LNCaP clone FGC (cell line): ENCODE measurements at regions not wholly inside any gene's neighbourhood (a gene's known extent, or its start where the extent isn't known, plus 50 kb on each side); places are given as distances from the start of the nearest gene placed in this dataset.

Experiments
- DNase-seq: peaks from one replicate; pipeline ENCODE4 v3.0.0-alpha.2; 2011; ENCODE audit warnings: low read depth
- H3K4me3 ChIP-seq: 2 replicates; pipeline ENCODE4 v1.5.1; 2011; ENCODE audit warnings: mild to moderate bottlenecking, low read depth, low read length, control low read depth
- TF ChIP-seq, protein P1 (sequence below): IDR thresholded peaks from 2 replicates; pipeline ENCODE4 v1.5.1; 2012; ENCODE audit warnings: mild to moderate bottlenecking; ENCODE audit not compliant: control insufficient read depth, insufficient read depth; ENCODE audit errors: extremely low read depth

DNA sequence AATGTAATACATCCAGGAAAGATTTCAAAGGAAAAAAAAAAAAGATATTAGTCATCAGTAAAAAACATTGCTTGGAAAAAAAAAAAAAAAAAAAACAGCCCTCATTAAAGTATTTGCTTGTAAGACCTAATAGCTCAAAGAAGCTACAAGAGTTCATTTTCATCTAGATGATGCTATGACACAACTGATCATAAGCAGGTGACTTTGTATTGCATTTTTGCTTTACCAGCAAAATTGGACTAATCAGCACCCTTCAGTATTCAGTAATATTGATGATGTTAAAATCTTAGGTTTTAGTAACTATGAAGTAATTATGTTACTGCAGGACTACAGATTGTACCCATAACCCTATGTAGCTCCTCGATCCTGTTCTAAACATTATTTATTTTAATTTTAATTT is 214.7 kb upstream of the CADM2 start:
- DNase-seq, result no peak
- no peak overlapping the region for H3K4me3 ChIP-seq
- TF ChIP-seq, protein P1, sequence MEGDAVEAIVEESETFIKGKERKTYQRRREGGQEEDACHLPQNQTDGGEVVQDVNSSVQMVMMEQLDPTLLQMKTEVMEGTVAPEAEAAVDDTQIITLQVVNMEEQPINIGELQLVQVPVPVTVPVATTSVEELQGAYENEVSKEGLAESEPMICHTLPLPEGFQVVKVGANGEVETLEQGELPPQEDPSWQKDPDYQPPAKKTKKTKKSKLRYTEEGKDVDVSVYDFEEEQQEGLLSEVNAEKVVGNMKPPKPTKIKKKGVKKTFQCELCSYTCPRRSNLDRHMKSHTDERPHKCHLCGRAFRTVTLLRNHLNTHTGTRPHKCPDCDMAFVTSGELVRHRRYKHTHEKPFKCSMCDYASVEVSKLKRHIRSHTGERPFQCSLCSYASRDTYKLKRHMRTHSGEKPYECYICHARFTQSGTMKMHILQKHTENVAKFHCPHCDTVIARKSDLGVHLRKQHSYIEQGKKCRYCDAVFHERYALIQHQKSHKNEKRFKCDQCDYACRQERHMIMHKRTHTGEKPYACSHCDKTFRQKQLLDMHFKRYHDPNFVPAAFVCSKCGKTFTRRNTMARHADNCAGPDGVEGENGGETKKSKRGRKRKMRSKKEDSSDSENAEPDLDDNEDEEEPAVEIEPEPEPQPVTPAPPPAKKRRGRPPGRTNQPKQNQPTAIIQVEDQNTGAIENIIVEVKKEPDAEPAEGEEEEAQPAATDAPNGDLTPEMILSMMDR, result no peak

DNA sequence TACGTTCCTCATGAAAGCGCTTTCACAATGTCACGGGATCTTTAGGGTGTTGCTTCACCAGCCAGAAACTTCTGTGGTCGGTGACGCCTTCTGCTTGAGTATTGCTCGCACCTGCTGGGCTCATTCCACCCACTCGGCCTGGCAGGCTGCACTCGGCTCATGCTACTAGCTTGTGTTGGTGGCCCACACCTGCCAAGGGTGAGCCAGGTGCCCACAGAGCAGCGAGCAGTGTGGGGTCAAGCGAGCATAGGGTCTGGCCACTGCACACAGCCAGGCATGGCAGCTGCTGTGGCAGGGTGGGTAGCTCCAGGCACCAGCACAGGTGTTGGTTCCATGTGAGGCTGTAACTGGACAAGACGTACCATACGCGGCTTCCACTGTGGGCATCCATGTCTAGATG is 202.9 kb upstream of the CADM2 start:
- DNase-seq, result no peak
- TF ChIP-seq, protein P1, result no peak
- no peak overlapping the region for H3K4me3 ChIP-seq

DNA sequence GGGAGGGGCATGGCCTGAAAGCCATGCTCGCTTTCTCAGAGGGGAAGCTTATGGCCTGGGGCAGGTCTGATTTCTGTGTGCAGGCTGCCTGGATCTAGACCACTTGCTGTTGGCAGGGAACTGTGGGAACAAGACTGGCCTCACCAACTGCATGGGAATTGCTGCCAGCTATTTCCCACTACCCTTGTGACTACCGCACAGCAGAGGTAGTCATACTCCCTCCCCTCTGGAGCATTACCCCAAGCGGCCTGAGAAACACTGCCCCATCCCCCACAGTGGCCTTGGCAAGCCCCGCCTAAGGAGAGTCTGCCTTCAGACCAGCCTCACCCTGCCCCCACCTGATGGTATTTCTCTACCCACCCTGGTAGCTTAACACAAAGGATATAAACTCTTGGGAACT is 199.4 kb upstream of the CADM2 start:
- TF ChIP-seq, protein P1, result no peak
- H3K4me3 ChIP-seq, result no peak overlapping the region
- DNase-seq, result no peak

DNA sequence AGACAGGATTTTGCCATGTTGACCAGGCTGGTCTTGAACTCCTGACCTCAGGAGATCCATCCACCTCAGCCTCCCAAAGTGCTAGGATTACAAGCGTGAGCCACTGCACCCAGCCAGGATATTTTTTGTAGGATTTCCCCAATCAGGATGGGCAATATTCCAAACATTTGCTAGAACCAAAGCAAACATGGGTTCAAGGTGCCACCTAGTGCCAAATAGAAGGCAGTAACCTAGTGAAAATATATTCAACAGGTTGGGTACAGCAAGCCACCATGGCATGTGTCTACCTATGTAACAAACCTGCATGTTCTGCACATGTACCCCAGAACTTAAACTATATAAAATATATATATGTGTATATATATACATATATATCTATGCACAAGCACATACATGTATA is 185.9 kb upstream of the CADM2 start:
- DNase-seq, result peak; percentile 36
- no peak overlapping the region for H3K4me3 ChIP-seq
- TF ChIP-seq, protein P1, result peak; percentile 54

DNA sequence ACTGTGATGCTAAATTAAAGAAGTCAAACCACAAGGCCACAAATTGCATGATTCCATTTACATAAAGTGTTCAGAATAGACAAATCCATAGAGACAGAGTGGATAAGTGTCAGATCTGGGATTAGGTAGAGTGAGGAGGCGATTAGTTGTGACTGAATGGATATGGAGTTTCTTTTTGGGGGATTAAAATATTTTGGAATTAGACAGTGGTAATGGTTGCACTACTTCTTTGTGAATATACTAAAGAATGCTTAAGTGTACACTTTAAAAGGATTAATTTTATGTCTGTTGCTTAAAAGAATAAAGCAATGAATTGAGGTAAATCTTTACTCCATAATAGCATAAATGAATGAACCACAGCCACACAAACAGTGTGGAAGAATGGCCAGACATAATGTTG is 175.5 kb upstream of the CADM2 start:
- H3K4me3 ChIP-seq, result no peak overlapping the region
- DNase-seq, result no peak
- TF ChIP-seq, protein P1, result no peak

DNA sequence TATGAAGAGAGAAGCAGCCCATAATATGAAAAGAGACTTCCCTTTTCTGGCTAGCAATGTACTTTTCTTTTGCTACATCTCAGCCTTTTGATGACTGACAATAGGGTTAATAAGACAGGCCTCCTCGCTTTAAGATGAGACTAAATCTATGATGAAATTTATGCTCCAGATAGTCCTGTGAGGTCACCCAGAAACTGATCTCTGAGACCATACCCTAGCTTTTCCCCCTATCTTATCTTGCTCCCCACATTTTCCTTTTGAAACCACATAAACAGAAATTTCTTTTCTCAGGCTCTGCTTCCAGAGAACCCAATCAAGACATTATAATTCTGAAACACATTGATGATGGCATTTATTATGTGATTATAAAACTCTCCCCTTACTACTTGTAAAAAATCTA is 168.8 kb upstream of the CADM2 start:
- TF ChIP-seq, protein P1, result no peak
- H3K4me3 ChIP-seq, result no peak overlapping the region
- no peak for DNase-seq

DNA sequence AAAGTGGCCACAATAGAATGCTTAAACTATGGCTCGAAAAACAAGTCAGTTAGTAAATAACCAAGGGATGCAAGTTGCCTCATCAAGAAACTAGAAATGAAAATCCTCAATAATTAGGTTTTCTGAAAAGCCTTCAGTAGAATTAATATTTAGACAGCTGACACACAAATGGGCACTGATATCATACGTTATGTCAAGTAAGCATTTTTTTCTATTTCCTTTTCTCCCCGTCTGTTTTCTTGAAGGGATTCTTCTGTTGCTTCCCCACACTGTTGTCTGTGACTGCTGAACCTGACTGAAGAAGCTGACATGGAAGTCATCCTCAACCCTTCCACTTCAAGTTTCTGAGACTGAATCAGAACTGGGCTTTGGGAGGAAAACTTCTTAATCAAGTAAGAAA is 151.8 kb upstream of the CADM2 start:
- H3K4me3 ChIP-seq, result no peak overlapping the region
- DNase-seq, result no peak
- TF ChIP-seq, protein P1, result no peak
